HG03378 (cell line): ENCODE measurements at regions not wholly inside any gene's neighbourhood (a gene's known extent, or its start where the extent isn't known, plus 50 kb on each side); places are given as distances from the start of the nearest gene placed in this dataset.
"Not testable (repeated sequence)": the region's sequence is repeated elsewhere in the genome, so short reads cannot be mapped to it uniquely, and the experiment has no call there.

ENCODE experiments used
- ATAC-seq: cut with Tn5 transposase; IDR thresholded peaks from one replicate; pipeline ENCODE4 v1.9.1; 2021; ENCODE audit warnings: mild to moderate bottlenecking, moderate library complexity; ENCODE audit not compliant: unreplicated experiment

DNA sequence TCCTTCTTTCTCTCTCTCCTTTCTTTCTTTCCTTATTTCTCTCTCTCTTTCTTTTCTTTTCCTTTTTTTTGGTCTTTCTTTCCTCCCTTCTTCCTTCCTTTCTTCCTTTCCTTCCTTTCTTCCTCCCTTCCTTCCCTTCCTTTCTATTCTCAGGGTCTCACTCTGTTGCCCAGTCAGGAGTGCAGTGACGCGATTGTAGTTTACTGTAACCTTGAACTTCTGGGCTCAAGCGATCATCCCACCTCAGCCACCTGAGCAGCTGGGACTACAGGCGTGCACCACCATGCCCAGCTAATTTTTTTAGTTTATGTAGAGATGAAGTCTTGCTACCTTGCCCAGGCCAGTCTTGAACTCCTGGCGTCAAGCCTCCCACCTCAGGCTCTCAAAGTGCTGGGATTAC is 83.8 kb upstream of the PPM1B start:
- no peak for ATAC-seq

DNA sequence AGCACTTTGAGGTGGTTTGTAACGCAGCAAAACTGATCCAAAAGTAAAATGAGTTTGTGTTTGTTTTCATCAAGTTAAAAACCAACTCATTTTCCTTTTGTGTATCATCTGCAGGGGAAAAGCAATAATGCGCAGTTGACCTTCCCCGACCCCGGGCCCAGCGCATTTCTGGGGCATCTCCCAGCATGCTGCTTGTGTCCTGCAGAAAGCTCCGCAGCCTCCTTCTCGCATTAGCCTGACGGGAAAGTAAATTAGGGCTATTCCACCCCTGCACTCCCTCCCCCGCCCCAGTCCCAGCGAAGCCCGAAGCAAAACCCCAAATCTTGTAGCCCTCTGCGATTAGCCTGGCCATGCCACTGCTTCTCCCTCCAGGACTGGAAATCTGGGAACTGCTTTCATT is 82.0 kb upstream of the PPM1B start:
- ATAC-seq: no peak

DNA sequence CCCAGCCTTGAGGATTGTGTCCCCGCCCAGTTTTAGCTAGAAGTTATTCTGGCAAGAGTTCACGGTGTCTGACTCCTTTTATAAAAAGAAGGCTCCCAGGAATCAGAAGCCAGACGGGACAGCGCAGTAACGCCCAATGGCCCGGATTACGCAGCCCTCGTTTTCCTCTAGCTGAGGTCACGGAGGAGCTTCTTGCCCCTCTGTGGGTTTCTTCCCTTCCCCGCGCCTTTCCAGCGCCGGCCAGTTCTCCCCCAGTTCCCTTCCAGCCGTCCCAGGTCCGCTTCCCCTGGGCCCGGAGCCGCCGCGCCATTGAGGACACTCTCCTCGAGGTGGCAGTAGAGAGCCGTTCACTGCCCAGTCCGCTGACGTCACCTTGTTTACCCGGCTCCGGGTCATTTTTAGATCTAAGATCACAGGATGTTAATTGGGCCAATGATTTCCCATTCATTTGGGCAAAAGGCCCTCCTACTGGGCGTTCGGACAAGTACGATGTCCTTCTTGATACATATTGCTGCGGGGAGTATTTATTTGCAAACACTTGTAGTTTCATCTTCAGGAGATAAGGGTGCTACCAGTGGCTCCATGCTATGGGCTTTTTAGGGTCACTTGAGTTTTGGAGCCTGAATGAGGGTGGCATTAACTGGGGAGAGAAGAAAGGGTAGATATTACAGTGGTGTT is 81.5 kb upstream of the PPM1B start:
- peak; percentile 47 for ATAC-seq

DNA sequence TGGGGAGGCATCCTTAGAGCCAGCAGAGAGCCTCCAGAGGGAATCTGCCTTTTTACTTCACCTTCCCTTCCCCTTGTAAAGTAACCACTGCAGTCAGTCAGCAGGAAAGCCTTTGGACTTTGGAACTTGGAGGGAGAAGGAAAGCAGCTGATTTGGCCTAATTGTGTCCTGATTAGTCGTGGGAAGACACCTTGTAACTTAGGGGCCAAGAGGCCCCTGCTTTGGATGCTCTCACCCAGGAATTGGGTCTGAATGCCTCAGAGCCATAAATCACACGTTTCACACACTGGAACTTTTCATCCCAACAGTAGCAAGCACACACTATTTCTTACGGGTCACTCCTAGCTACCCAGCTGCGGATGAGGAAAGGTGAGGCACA is 81.0 kb upstream of the PPM1B start:
- ATAC-seq: no peak

DNA sequence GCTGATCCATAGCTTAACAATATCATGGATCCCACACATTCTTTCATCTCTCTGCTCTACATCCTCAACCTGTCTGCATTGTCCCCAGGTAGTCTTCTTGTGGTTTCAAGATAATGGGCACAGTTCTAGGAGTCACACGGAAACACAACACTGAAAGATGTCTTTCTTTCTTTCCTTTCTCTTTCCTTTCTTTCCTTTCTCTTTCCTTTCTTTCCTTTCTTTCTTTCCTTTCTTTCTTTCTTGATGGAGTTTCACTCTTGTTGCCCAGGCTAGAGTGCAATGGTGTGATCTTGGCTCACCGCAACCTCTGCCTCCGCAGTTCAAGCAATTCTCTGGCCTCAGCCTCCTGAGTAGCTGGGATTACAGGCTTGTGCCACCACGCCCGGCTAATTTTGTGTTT is 76.2 kb upstream of the PPM1B start:
- not testable (repeated sequence) for ATAC-seq

DNA sequence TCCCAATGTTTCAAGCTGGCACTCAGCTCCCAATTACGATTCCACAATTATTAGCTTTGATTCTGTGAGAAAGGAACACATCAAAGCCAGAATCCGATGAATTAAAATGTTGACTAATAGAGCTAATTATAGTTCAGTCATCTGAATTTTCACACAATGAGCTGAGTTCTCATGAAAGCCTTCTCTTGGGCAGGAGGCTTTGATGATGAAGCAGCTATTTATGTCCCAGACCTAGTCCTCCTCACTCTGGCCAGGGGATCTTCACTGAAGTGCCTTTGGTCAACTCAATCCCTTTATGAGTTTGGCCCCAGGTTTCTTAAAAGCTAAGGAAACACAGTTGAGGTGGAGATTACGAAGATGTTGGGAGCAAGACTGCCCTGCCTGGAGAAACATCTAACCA is 74.7 kb upstream of the PPM1B start:
- no peak for ATAC-seq

DNA sequence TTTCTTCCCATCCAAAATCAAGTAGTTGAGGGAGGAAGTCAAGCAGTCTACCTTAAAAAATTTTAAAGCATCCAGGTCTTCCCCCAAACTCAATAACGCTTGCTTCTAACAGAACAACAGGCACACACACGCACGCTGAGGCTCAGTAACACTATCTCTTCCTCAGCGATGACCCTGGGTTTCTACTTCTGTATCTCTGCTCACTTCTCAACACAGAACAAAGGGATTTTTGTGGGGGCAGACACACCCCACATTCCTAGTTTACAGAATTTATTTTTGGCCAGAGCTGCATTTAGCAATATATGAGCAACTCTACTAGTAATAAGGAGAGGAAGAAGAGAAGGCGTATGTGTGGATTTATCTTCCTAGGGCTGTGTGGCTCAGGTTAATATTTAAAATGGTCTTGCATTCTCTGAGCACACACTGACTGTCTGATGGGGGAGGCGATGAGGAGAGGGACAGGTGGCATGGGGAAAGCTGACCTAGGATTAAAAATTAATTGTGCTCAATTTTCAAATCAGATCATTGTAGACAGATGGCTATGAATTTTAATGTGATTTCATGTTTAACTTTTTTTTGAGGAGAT is 71.3 kb upstream of the PPM1B start:
- no peak for ATAC-seq

DNA sequence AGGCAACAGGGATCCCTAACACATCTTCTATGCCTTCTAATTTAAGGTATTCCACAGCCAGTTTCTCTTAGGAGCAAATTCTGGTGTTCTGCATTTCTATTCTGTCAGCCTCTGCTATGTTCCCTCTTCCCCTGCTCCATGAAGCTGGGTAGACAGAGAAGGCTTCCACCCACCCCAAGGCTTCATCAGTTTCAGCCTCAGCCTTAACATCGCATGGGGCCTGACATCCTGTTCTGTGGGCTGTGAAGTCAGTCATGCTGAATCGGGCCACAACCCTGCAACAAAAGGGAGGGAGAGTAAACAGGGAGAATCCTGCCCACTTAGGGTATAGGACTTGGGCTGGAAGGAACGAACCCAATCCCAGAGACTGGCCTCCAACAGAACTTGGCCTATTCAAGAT is 70.6 kb upstream of the PPM1B start:
- ATAC-seq: no peak

DNA sequence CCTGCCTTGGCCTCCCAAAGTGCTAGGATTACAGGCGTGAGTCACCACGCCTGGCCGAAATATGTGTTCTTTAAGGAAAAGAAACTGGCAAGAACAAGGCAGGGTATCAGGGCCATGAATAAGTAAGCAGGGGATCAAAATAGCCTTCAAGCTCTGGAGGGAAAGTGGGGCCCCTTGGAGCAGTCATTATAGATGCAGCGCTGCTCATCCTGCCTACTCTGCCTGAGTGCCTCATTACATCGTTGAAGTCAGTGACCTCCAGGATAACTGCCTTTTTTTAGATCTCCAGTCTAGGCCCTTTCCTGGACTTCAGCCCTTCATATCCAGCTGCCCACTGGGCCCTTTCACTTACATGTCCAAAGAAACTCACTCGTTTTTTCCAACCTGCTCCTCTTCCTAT is 69.8 kb upstream of the PPM1B start:
- ATAC-seq: no peak

DNA sequence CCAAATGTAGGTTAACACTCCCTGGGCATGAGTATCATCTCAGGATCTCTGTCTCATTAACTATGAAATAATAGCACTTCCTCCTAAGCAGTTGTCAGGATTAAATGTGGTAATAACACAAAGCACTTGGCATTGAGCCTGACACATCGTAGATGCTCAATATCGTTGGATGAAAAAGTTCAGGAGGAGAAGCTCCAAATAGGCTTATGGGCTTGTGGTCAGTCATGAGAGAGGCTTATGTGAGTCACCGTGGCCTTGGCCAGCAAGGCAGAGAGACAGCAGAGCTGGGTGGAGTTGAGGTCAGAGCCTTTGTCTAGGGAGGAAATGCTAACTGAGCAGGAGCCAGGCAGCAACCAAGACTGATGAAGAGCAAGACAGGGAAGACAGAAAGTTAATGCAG is 68.3 kb upstream of the PPM1B start:
- no peak for ATAC-seq

DNA sequence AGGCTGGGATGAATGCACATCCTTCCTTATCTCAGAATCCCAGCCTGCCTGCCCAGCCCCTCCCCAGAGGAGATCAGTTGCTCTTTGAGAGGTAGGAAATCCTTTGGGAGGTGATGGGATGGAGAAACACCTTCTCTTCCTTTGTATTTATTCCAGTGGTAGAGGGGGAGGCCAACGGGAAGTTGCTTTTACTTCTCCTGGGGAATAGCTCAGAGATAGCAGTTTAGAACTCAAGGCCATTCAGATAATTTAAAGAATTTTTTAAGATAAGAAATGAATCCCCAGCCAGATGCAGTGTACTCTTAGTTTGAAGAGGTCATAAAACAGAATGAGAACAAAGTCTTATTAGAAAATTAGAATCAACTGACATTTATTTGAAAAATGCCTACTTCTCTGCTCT is 67.4 kb upstream of the PPM1B start:
- ATAC-seq: no peak

DNA sequence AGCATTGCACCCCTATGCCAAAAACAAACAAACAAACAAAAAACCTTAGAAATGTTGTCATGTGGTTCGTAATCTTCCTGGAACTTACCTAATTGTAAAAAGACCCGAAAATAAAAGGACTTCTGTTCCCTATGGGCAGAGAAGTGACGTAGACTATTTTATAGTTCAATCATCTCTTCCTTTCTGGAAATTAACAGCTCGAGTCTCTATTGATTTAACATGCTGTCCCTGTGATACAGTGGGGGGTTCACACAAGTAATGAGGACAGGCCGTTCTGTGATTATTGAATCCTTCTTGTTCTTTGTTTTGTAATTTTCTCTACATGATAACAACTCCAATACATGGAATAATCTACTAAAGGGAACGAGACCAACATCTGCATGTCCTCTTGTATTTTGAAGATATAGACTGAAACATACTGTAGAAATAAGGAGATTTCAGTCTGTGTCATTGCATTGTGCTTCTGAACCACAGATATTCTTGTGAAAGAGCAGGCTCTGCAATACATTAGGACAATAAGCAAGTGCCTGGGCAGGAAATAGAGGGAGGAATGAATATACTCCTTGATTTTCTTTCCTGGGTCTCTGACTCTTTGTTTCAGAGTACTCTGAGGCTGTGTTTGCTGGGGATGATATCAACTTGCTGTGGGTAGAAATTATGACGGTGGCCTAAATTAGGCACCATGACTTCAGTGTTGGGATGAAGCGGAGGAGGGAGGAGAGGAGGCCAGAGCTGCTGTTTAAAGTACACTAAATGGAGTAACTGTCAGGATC is 65.7 kb upstream of the PPM1B start:
- no peak for ATAC-seq

DNA sequence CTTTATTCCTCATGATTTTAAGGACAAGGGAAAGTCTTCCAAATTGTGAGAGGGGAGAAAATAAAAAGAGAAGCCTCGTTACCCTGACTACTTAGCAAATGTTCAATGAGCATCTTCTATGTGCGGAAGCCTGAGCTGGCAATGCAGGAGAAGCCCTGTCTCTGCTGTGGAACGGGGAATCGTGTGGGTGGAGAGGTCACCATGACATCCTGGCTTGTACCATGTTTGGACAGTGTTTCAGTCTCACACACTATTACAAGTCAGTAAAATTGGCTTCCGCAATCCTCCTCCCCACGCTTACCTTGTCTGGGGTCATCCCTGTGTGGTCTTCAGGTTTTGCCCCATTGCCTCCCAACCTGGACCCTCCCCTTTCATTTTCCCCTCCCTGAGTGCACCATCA is 65.0 kb upstream of the PPM1B start:
- no peak for ATAC-seq

DNA sequence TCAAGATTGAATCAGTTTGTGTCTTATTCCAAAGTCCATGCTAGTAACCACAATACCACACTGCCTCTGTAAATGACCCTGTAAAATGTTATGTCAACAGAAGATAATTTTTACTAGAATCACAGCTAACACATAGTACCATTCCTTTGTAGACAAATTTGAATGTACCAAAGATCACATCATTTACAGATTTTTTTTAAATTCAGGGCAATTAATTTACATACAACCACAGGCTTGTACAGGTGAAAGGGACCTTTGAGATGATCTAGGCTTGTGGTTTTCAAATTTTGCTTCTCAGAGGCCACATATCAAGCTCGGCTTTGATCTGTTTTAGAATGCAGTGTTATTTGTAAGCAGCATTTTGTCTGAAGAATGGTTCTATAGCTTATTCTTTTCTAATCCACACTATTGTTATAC is 63.8 kb upstream of the PPM1B start:
- no peak for ATAC-seq

DNA sequence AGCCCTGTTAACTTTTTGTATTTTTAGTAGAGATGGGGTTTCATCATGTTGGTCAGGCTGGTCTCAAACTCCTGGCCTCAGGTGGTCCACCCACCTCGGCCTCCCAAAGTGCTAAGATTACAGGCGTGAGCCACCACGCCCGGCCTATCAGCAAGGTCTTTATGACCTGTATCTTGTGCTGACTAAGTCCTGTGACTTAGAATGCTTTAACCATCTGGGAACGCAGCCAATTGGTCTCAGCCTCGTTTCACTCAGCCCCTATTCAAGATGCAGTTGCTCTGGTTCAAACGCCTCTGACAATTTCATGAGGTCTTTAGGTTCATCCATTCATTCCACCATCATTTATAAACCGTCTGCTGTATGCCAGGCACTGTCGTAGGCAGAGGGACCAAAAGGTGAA is 62.2 kb upstream of the PPM1B start:
- ATAC-seq: not testable (repeated sequence)

DNA sequence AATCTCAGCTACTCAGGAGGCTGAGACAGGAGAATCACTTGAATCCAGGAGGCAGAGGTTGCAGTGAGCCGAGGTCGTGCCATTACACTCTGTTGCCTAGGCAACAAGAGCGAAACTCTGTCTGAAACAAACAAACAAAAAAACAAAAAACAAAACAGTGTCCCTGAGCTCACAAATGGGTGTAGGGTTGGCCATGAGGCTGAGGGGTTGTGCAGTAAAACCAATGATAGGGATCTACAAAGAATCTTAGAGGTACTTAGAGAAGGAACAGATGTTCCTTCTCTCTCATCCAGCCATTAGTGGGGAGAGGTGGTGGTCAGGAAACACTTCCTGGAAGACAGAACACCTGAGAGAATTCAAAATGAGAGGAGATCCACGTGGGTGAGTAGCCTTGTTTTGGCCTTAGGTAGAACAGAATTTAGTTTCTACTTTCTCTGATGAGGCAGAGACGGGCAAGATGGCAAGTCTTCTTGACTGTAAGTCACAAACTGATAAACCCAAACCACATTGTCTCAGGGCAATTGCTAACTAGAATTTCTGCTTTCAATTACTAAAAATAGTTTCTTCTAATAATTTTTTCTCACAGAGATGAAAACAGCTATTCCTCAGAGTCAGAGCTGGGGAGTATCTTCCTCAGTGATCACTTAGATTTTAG is 61.5 kb upstream of the PPM1B start:
- ATAC-seq: peak; percentile 89

DNA sequence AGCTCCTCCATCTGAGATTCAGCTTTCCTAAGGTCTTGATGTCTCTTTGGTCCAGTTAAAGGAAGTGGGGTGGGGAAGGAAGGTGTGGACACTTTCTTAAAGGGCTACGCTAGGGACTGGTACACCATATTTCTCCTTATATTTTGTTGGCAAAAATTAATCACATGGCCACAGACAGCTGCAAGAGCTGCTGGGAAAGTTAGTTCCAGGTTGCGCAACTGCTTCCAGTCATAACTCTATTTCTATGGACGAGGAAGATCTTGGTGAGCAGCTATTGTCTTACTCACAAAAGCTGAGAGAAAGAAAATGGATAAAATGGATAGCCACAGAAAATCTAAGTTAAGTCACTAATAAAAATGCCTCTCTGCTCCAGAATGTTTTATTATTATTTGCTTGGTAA is 60.7 kb upstream of the PPM1B start:
- ATAC-seq: no peak

DNA sequence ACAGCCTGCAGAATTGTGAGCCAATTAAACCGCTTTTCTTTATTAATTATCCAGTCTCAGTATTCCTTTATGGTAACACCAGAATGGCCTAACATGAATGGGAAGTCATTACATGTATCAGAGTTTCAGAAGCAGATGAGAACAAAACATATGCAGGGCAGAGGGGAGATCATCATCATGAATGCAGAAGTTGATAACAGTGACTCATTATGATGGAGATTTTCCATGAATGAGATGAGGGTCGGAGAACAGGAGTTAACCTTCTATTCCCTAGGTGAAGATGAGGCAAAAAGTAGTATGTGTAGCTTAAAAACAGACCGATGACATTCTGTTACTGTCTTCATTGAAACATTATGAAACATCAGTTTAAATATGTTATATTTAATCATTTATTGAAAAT is 59.5 kb upstream of the PPM1B start:
- no peak for ATAC-seq

DNA sequence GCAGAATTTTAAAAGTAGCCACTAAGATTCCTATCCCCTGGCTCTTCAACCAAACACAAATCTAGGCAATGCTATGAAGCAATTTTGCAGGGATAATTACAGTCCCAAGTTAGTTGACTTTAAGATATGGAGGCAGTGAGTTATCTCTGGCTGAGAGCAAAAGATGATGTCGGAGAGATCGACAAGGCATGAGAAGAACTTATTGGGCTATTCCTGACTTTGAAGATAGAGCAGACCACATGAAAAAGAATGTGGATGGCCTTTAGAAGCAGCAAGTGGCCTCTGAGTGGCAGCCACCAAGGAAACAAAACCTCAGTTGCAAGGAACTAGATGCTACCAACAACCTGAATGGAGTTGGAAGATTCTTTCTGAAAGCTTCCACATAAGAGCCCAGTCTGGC is 58.2 kb upstream of the PPM1B start:
- ATAC-seq: no peak

DNA sequence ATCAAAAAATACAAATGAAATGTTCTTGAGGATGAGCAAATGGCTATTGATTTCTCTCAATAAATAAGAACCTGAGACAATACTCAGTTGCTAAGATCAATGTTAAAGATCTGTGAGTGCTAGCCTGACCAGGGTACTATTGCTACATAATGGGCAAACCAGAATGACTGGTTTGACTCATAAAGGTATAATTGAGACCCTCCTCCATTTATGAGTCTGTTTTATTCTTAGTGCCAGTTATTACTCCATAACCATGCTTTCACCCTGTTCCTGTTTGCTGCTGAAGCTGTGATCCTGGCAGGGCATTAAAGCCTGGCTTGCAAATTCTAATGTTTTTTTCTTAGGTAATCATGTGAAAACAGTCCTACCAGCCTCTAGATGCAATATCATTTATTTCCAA is 56.6 kb upstream of the PPM1B start:
- no peak for ATAC-seq

DNA sequence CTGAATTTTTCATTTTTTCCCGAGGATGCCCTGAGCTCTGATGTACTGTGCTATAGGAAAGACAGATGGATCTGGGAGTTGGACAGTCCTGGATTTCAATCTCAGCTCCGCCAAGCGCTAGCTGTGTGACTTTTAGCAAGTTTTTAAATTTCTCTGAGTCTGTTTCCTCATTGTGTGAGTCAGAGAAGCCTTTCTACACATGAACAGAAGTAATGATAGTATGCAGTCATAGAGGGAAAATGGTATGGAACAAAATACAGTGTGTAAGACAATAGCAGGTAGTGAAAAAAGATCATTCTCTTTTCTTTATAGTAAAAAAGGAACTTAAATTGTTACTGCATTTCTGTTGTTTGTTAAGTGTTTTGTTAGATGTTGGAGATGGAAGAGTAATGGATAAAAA is 52.4 kb upstream of the PPM1B start:
- no peak for ATAC-seq

DNA sequence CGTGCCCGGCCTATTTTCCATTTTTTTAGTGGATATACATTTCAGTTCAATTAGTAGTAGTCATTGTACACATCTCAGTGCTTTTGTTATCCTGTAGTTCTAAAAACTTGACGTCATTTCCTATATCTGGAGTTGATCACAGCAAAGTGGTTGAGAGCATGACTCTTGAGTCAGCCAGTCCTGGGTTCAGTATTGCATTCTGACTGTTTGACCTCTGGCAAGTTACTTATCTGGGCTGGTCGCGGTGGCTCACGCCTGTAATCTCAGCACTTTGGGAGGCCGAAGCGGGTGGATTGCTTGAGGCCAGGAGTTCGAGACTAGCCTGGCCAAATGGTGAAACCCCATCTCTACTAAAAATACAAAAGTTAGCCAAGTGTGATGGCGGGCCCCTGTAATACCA is 50.4 kb upstream of the PPM1B start:
- ATAC-seq: no peak
